Right atrium auricular region (tissue), 2 donors: ENCODE measurements at regions not wholly inside any gene's neighbourhood (a gene's known extent, or its start where the extent isn't known, plus 50 kb on each side); places are given as distances from the start of the nearest gene placed in this dataset.

Experiments used
- DNase-seq: peaks from one replicate; pipeline ENCODE4 v3.0.0-alpha.2; 2019; ENCODE audit warnings: low spot score
- H3K27ac ChIP-seq, 2 donors: fragments of 200-600 bp; sonication (generic); 1 replicate in 1 of 2; 2 replicates in 1 of 2; pipeline ENCODE4 v1.5.1; 2016 to 2019
- H3K27me3 ChIP-seq, 2 donors: fragments of 200-600 bp; sonication (generic); one replicate each; pipeline versions ENCODE4 v1.5.1 to v1.6.0; 2017 to 2019
- H3K36me3 ChIP-seq: fragments of 200-600 bp; sonication (generic); one replicate; pipeline ENCODE4 v1.5.1; 2016
- H3K4me1 ChIP-seq, 2 donors: fragments of 200-600 bp; sonication (generic); one replicate each; pipeline versions ENCODE4 v1.5.1 to v1.6.0; 2017 to 2019
- H3K4me3 ChIP-seq, 2 donors: fragments of 200-600 bp; sonication (generic); 1 replicate in 1 of 2; 2 replicates in 1 of 2; pipeline ENCODE4 v1.5.1; 2017 to 2019; ENCODE audit warnings: mild to moderate bottlenecking in 1 of 2, moderate library complexity in 1 of 2
- H3K9me3 ChIP-seq, 2 donors: fragments of 200-600 bp; sonication (generic); one replicate each; pipeline ENCODE4 v1.5.1; 2019
- CTCF ChIP-seq, 2 donors: fragments of 200-600 bp; sonication (generic); IDR thresholded peaks; one replicate each; pipeline ENCODE4 v1.5.1; 2019; ENCODE audit warnings: antibody characterized with exemption in 2 of 2

- H3K27me3 ChIP-seq: no peaks in the 10 kb centered on the region
- no peak for DNase-seq
- no peaks in the 10 kb centered on the region for H3K36me3 ChIP-seq
- no peaks in the 10 kb centered on the region for H3K9me3 ChIP-seq
- no peaks in the 10 kb centered on the region for H3K4me1 ChIP-seq
- no peak overlapping the region for H3K4me3 ChIP-seq
- H3K27ac ChIP-seq: no peak overlapping the region
- no peak for TF ChIP-seq CTCF (IDR thresholded peaks at IDR 0.05)
Measured at GRCh38 chr1:78355656-78356055, 135.1 kb upstream of the PTGFR start.

- DNase-seq: no peak
- Histone ChIP-seq H3K4me1 (no peaks in the 10 kb centered on the region), H3K36me3 (no peaks in the 10 kb centered on the region), H3K4me3 (no peak overlapping the region), H3K27ac (no peak overlapping the region), H3K27me3 (no peaks in the 10 kb centered on the region), H3K9me3 (no peaks in the 10 kb centered on the region)
- TF ChIP-seq CTCF (IDR thresholded peaks at IDR 0.05): no peak
Measured at GRCh38 chr1:78358165-78358564, 132.6 kb upstream of the PTGFR start.

- H3K27me3 ChIP-seq: no peaks in the 10 kb centered on the region
- H3K9me3 ChIP-seq: no peaks in the 10 kb centered on the region
- no peak overlapping the region for H3K27ac ChIP-seq
- H3K4me1 ChIP-seq: no peaks in the 10 kb centered on the region
- H3K4me3 ChIP-seq: no peak overlapping the region
- no peak for TF ChIP-seq CTCF (IDR thresholded peaks at IDR 0.05)
- no peak for DNase-seq
- H3K36me3 ChIP-seq: no peaks in the 10 kb centered on the region
Measured at GRCh38 chr1:78359666-78360065, 131.1 kb upstream of the PTGFR start.

GRCh38 chr1:78360584-78360983, 130.2 kb upstream of the PTGFR start:
- H3K4me1 ChIP-seq: no peaks in the 10 kb centered on the region
- H3K4me3 ChIP-seq: no peak overlapping the region
- no peak for TF ChIP-seq CTCF (IDR thresholded peaks at IDR 0.05)
- H3K27ac ChIP-seq: no peak overlapping the region
- no peaks in the 10 kb centered on the region for H3K9me3 ChIP-seq
- no peaks in the 10 kb centered on the region for H3K36me3 ChIP-seq
- H3K27me3 ChIP-seq: no peaks in the 10 kb centered on the region
- no peak for DNase-seq

GRCh38 chr1:78367700-78368099, 123.1 kb upstream of the PTGFR start:
- no peak overlapping the region for H3K4me3 ChIP-seq
- TF ChIP-seq CTCF (IDR thresholded peaks at IDR 0.05): no peak
- no peaks in the 10 kb centered on the region for H3K4me1 ChIP-seq
- H3K27ac ChIP-seq: no peak overlapping the region
- no peak for DNase-seq
- H3K27me3 ChIP-seq: no peaks in the 10 kb centered on the region
- no peaks in the 10 kb centered on the region for H3K36me3 ChIP-seq
- no peaks in the 10 kb centered on the region for H3K9me3 ChIP-seq

- no peak for DNase-seq
- Histone ChIP-seq H3K9me3 (no peaks in the 10 kb centered on the region), H3K36me3 (no peaks in the 10 kb centered on the region), H3K4me3 (no peak overlapping the region), H3K27me3 (no peaks in the 10 kb centered on the region), H3K27ac (no peak overlapping the region), H3K4me1 (no peaks in the 10 kb centered on the region)
- no peak for TF ChIP-seq CTCF (IDR thresholded peaks at IDR 0.05)
Measured at GRCh38 chr1:78369546-78369945, 121.2 kb upstream of the PTGFR start.
